Glutamatergic neuron (in vitro differentiated cells): ENCODE measurements at regions not wholly inside any gene's neighbourhood (a gene's known extent, or its start where the extent isn't known, plus 50 kb on each side); places are given as distances from the start of the nearest gene placed in this dataset.

Source experiments
- DNase-seq: peaks from one replicate; pipeline ENCODE4 v3.0.0; 2022
- H3K27ac Mint-ChIP-seq: one replicate; pipeline ENCODE4 v1.8.0; 2020; ENCODE audit warnings: mild to moderate bottlenecking, mixed read lengths, inconsistent platforms; ENCODE audit not compliant: unreplicated experiment
- H3K27me3 Mint-ChIP-seq: one replicate; pipeline ENCODE4 v1.8.0; 2020; ENCODE audit warnings: mild to moderate bottlenecking, moderate library complexity, mixed read lengths, inconsistent platforms; ENCODE audit not compliant: unreplicated experiment
- H3K36me3 Mint-ChIP-seq: one replicate; pipeline ENCODE4 v1.8.0; 2020; ENCODE audit warnings: mild to moderate bottlenecking, mixed read lengths, inconsistent platforms; ENCODE audit not compliant: unreplicated experiment
- H3K4me1 Mint-ChIP-seq: one replicate; pipeline ENCODE4 v1.8.0; 2020; ENCODE audit warnings: mild to moderate bottlenecking, low read depth, mixed read lengths, inconsistent platforms; ENCODE audit not compliant: unreplicated experiment
- H3K4me3 Mint-ChIP-seq: one replicate; pipeline ENCODE4 v1.8.0; 2020; ENCODE audit warnings: mild to moderate bottlenecking, mixed read lengths, inconsistent platforms; ENCODE audit not compliant: unreplicated experiment
- H3K9me3 Mint-ChIP-seq: one replicate; pipeline ENCODE4 v1.8.0; 2020; ENCODE audit warnings: mild to moderate bottlenecking, moderate library complexity, mixed read lengths, inconsistent platforms; ENCODE audit not compliant: unreplicated experiment
- CTCF ChIP-seq: fragments of 200-600 bp; sonication (generic); IDR thresholded peaks from one replicate; pipeline ENCODE4 v1.5.0; 2021; ENCODE audit not compliant: partially characterized antibody, unreplicated experiment

- no peak for TF ChIP-seq CTCF
- peaks cover 26% of the 10 kb centered on the region for H3K27me3 Mint-ChIP-seq
- H3K27ac Mint-ChIP-seq: peak overlapping the region; percentile 90
- no peaks in the 10 kb centered on the region for H3K36me3 Mint-ChIP-seq
- H3K9me3 Mint-ChIP-seq: peaks cover 28% of the 10 kb centered on the region
- no peak for DNase-seq
- H3K4me3 Mint-ChIP-seq: peak overlapping the region; percentile 65
- H3K4me1 Mint-ChIP-seq: peaks cover 59% of the 10 kb centered on the region
Measured at GRCh38 chr17:79196913-79197312, 122.3 kb downstream of the ENGASE start.

GRCh38 chr17:79192503-79193351, 118.1 kb downstream of the ENGASE start:
- H3K36me3 Mint-ChIP-seq: no peaks in the 10 kb centered on the region
- H3K4me1 Mint-ChIP-seq: peaks cover 56% of the 10 kb centered on the region
- peaks cover 15% of the 10 kb centered on the region for H3K27me3 Mint-ChIP-seq
- no peak for DNase-seq
- H3K9me3 Mint-ChIP-seq: peaks cover 24% of the 10 kb centered on the region
- peak overlapping the region; percentile 59 for H3K4me3 Mint-ChIP-seq
- no peak for TF ChIP-seq CTCF
- H3K27ac Mint-ChIP-seq: peak overlapping the region; percentile 64

- Mint-ChIP-seq H3K4me3 (no peak overlapping the region), H3K36me3 (no peaks in the 10 kb centered on the region), H3K4me1 (peaks cover 52% of the 10 kb centered on the region), H3K27me3 (peaks cover 9% of the 10 kb centered on the region), H3K9me3 (peaks cover 16% of the 10 kb centered on the region), H3K27ac (no peak overlapping the region)
- DNase-seq: no peak
- TF ChIP-seq CTCF: no peak
Measured at GRCh38 chr17:79191270-79191934, 116.8 kb downstream of the ENGASE start.

- H3K9me3 Mint-ChIP-seq: peaks cover 21% of the 10 kb centered on the region
- no peak overlapping the region for H3K27ac Mint-ChIP-seq
- H3K4me3 Mint-ChIP-seq: no peak overlapping the region
- peaks cover 49% of the 10 kb centered on the region for H3K4me1 Mint-ChIP-seq
- DNase-seq: no peak
- H3K36me3 Mint-ChIP-seq: no peaks in the 10 kb centered on the region
- peaks cover 16% of the 10 kb centered on the region for H3K27me3 Mint-ChIP-seq
- TF ChIP-seq CTCF: no peak
Measured at GRCh38 chr17:79189305-79189704, 114.7 kb downstream of the ENGASE start.

- Mint-ChIP-seq H3K27me3 (peaks cover 17% of the 10 kb centered on the region), H3K36me3 (no peaks in the 10 kb centered on the region), H3K27ac (no peak overlapping the region), H3K4me3 (no peak overlapping the region), H3K9me3 (peaks cover 23% of the 10 kb centered on the region), H3K4me1 (peaks cover 48% of the 10 kb centered on the region)
- no peak for DNase-seq
- no peak for TF ChIP-seq CTCF
Measured at GRCh38 chr17:79188685-79189084, 114.1 kb downstream of the ENGASE start.
